HG03521 (cell line): ENCODE measurements at regions not wholly inside any gene's neighbourhood (a gene's known extent, or its start where the extent isn't known, plus 50 kb on each side); places are given as distances from the start of the nearest gene placed in this dataset.

Source experiments
- ATAC-seq: cut with Tn5 transposase; IDR thresholded peaks from one replicate; pipeline ENCODE4 v1.9.1; 2021; ENCODE audit warnings: mild to moderate bottlenecking, moderate library complexity; ENCODE audit not compliant: unreplicated experiment

GRCh38 chr1:219359126-219359525 lies 185.4 kb downstream of the LYPLAL1 start:
- no peak for ATAC-seq

GRCh38 chr1:219358080-219358479 lies 184.4 kb downstream of the LYPLAL1 start:
- no peak for ATAC-seq

- no peak for ATAC-seq
Observed at GRCh38 chr1:219354962-219355361, 181.3 kb downstream of the LYPLAL1 start.

- no peak for ATAC-seq
Observed at GRCh38 chr1:219352961-219353651, 179.4 kb downstream of the LYPLAL1 start.

- ATAC-seq = no peak
Observed at GRCh38 chr1:219350172-219350931, 176.7 kb downstream of the LYPLAL1 start.

GRCh38 chr1:219347921-219348391 lies 174.3 kb downstream of the LYPLAL1 start:
- ATAC-seq = no peak

GRCh38 chr1:219347376-219347775 lies 173.7 kb downstream of the LYPLAL1 start:
- no peak for ATAC-seq

GRCh38 chr1:219345953-219346352 lies 172.3 kb downstream of the LYPLAL1 start:
- ATAC-seq = no peak

- no peak for ATAC-seq
Observed at GRCh38 chr1:219342836-219343235, 169.2 kb downstream of the LYPLAL1 start.

- ATAC-seq = no peak
Observed at GRCh38 chr1:219340796-219341195, 167.1 kb downstream of the LYPLAL1 start.

- ATAC-seq = no peak
Observed at GRCh38 chr1:219339466-219339865, 165.8 kb downstream of the LYPLAL1 start.

- ATAC-seq = no peak
Observed at GRCh38 chr1:219337588-219337987, 163.9 kb downstream of the LYPLAL1 start.

- no peak for ATAC-seq
Observed at GRCh38 chr1:219333626-219334025, 159.9 kb downstream of the LYPLAL1 start.

GRCh38 chr1:219331424-219331823 lies 157.7 kb downstream of the LYPLAL1 start:
- ATAC-seq = no peak

GRCh38 chr1:219330669-219331068 lies 157.0 kb downstream of the LYPLAL1 start:
- no peak for ATAC-seq

- ATAC-seq = no peak
Observed at GRCh38 chr1:219330001-219330400, 156.3 kb downstream of the LYPLAL1 start.

- ATAC-seq = no peak
Observed at GRCh38 chr1:219329578-219329977, 155.9 kb downstream of the LYPLAL1 start.

- ATAC-seq = no peak
Observed at GRCh38 chr1:219326843-219327242, 153.2 kb downstream of the LYPLAL1 start.

GRCh38 chr1:219325368-219325742 lies 151.7 kb downstream of the LYPLAL1 start:
- peak; percentile 13 for ATAC-seq

- peak; percentile 69 for ATAC-seq
Observed at GRCh38 chr1:219324629-219325367, 151.1 kb downstream of the LYPLAL1 start.

- ATAC-seq = no peak
Observed at GRCh38 chr1:219324171-219324570, 150.5 kb downstream of the LYPLAL1 start.

- no peak for ATAC-seq
Observed at GRCh38 chr1:219323426-219323825, 149.7 kb downstream of the LYPLAL1 start.
